Activated CD4-positive, alpha-beta T cell treated with anti-CD3 and anti-CD28 coated beads for 36 hours (primary cell): ENCODE measurements at regions not wholly inside any gene's neighbourhood (a gene's known extent, or its start where the extent isn't known, plus 50 kb on each side); places are given as distances from the start of the nearest gene placed in this dataset.

Source experiments
- ATAC-seq: fragments of 200-7000 bp; cut with Tn5 transposase; one replicate; pipeline ENCODE4 v1.10.0; 2021; ENCODE audit warnings: mild to moderate bottlenecking, moderate library complexity
- CTCF ChIA-PET: fragments of 350-600 bp; sonication (Branson Sonifier 250); formaldehyde crosslinking; loops from one replicate; lab custom pipeline; 2021; ENCODE audit warnings: antibody characterized with exemption; lab: Charles Lee
- POLR2A ChIA-PET: fragments of 350-600 bp; sonication (Branson Sonifier 250); formaldehyde crosslinking; loops from one replicate; lab custom pipeline; 2021; ENCODE audit warnings: antibody characterized with exemption, inconsistent platforms; lab: Charles Lee
- DNase-seq: peaks from one replicate; pipeline ENCODE4 v3.0.0-alpha.2; 2020
- H3K27ac Mint-ChIP-seq: one replicate; pipeline ENCODE4 v1.8.0; 2021; ENCODE audit warnings: mixed read lengths
- H3K27me3 Mint-ChIP-seq: one replicate; pipeline ENCODE4 v1.8.0; 2021; ENCODE audit warnings: mixed read lengths
- H3K36me3 Mint-ChIP-seq: one replicate; pipeline ENCODE4 v1.8.0; 2021; ENCODE audit warnings: low read depth, mixed read lengths
- H3K4me1 Mint-ChIP-seq: one replicate; pipeline ENCODE4 v1.8.0; 2021; ENCODE audit warnings: mixed read lengths
- H3K4me3 Mint-ChIP-seq: one replicate; pipeline ENCODE4 v1.8.0; 2021; ENCODE audit warnings: mild to moderate bottlenecking, moderate library complexity, mixed read lengths
- H3K9me3 Mint-ChIP-seq: one replicate; pipeline ENCODE4 v1.8.0; 2021; ENCODE audit warnings: low read depth, mixed read lengths
- intact Hi-C, 2 experiments: fragments of 100-400 bp; cut with DNase I in 1 of 2; cut with micrococcal nuclease in 1 of 2; formaldehyde crosslinking; loops; one replicate each; pipeline versions ENCODE4 v1.14.2 to v1.15.1; 2022 to 2024; cut with DNase I, micrococcal nuclease

- H3K4me3 Mint-ChIP-seq: no peak overlapping the region
- POLR2A ChIA-PET: no interaction called here
- peaks cover 2% of the 10 kb centered on the region for H3K27me3 Mint-ChIP-seq
- intact Hi-C loops: no loop called here
- CTCF ChIA-PET: no interaction called here
- H3K4me1 Mint-ChIP-seq: no peaks in the 10 kb centered on the region
- DNase-seq: no peak
- no peak overlapping the region for H3K27ac Mint-ChIP-seq
- no peaks in the 10 kb centered on the region for H3K36me3 Mint-ChIP-seq
- no peak for ATAC-seq
- H3K9me3 Mint-ChIP-seq: no peaks in the 10 kb centered on the region
Observed at GRCh38 chr10:21032587-21033319, 135.6 kb upstream of the NEBL start.

- ChIA-PET CTCF (no interaction called here), POLR2A (no interaction called here)
- Mint-ChIP-seq H3K36me3 (no peaks in the 10 kb centered on the region), H3K27me3 (peaks cover 2% of the 10 kb centered on the region), H3K4me1 (no peaks in the 10 kb centered on the region), H3K9me3 (no peaks in the 10 kb centered on the region), H3K27ac (no peak overlapping the region), H3K4me3 (no peak overlapping the region)
- intact Hi-C loops: no loop called here
- no peak for ATAC-seq
- no peak for DNase-seq
Observed at GRCh38 chr10:21031232-21031795, 134.2 kb upstream of the NEBL start.

- Mint-ChIP-seq H3K36me3 (no peaks in the 10 kb centered on the region), H3K27me3 (no peaks in the 10 kb centered on the region), H3K4me3 (no peak overlapping the region), H3K27ac (no peak overlapping the region), H3K9me3 (no peaks in the 10 kb centered on the region), H3K4me1 (no peaks in the 10 kb centered on the region)
- POLR2A ChIA-PET: no interaction called here
- ATAC-seq (no peak), DNase-seq (no peak)
- CTCF ChIA-PET: no interaction called here
- intact Hi-C loops: no loop called here
Observed at GRCh38 chr10:21030091-21030490, 133.0 kb upstream of the NEBL start.

GRCh38 chr10:21022821-21023220 lies 125.7 kb upstream of the NEBL start:
- peaks cover 3% of the 10 kb centered on the region for H3K9me3 Mint-ChIP-seq
- no peaks in the 10 kb centered on the region for H3K4me1 Mint-ChIP-seq
- ATAC-seq (no peak), DNase-seq (no peak)
- CTCF ChIA-PET: no interaction called here
- no peak overlapping the region for H3K27ac Mint-ChIP-seq
- POLR2A ChIA-PET: no interaction called here
- H3K27me3 Mint-ChIP-seq: peaks cover 2% of the 10 kb centered on the region
- H3K36me3 Mint-ChIP-seq: no peaks in the 10 kb centered on the region
- H3K4me3 Mint-ChIP-seq: no peak overlapping the region
- intact Hi-C loops: loop anchor here in 1 of 2 experiments (10.0 kb wide), 1 partner anchor 168 kb away; no protein-coding TSS in a partner anchor

GRCh38 chr10:21021843-21022594 lies 124.9 kb upstream of the NEBL start:
- intact Hi-C loops: loop anchor here in 1 of 2 experiments (10.0 kb wide), 1 partner anchor 167 kb away; no protein-coding TSS in a partner anchor
- peaks cover 2% of the 10 kb centered on the region for H3K27me3 Mint-ChIP-seq
- POLR2A ChIA-PET: no interaction called here
- H3K27ac Mint-ChIP-seq: no peak overlapping the region
- H3K4me1 Mint-ChIP-seq: no peaks in the 10 kb centered on the region
- peaks cover 3% of the 10 kb centered on the region for H3K9me3 Mint-ChIP-seq
- CTCF ChIA-PET: no interaction called here
- DNase-seq (no peak), ATAC-seq (no peak)
- no peak overlapping the region for H3K4me3 Mint-ChIP-seq
- no peaks in the 10 kb centered on the region for H3K36me3 Mint-ChIP-seq

GRCh38 chr10:21021231-21021630 lies 124.1 kb upstream of the NEBL start:
- ATAC-seq (no peak), DNase-seq (no peak)
- intact Hi-C loops: loop anchor here in 1 of 2 experiments (10.0 kb wide), 1 partner anchor 166 kb away; no protein-coding TSS in a partner anchor
- H3K27ac Mint-ChIP-seq: no peak overlapping the region
- peaks cover 2% of the 10 kb centered on the region for H3K27me3 Mint-ChIP-seq
- no peaks in the 10 kb centered on the region for H3K36me3 Mint-ChIP-seq
- no peaks in the 10 kb centered on the region for H3K4me1 Mint-ChIP-seq
- H3K4me3 Mint-ChIP-seq: no peak overlapping the region
- H3K9me3 Mint-ChIP-seq: peaks cover 3% of the 10 kb centered on the region
- ChIA-PET CTCF (interaction anchor here (1.1 kb wide), 2 partner anchors 9 to 12 kb away, joined by 3 read pairs; no protein-coding TSS in a partner anchor), POLR2A (no interaction called here)

GRCh38 chr10:21020545-21020944 lies 123.4 kb upstream of the NEBL start:
- peaks cover 2% of the 10 kb centered on the region for H3K27me3 Mint-ChIP-seq
- no peak overlapping the region for H3K4me3 Mint-ChIP-seq
- H3K4me1 Mint-ChIP-seq: no peaks in the 10 kb centered on the region
- H3K9me3 Mint-ChIP-seq: peaks cover 3% of the 10 kb centered on the region
- H3K27ac Mint-ChIP-seq: no peak overlapping the region
- ATAC-seq (no peak), DNase-seq (peak; percentile 69)
- H3K36me3 Mint-ChIP-seq: no peaks in the 10 kb centered on the region
- POLR2A ChIA-PET: no interaction called here
- intact Hi-C loops: loop anchor here in 1 of 2 experiments (10.0 kb wide), 1 partner anchor 166 kb away; no protein-coding TSS in a partner anchor
- CTCF ChIA-PET: interaction anchor here (1.1 kb wide), 2 partner anchors 8 to 12 kb away, joined by 3 read pairs; no protein-coding TSS in a partner anchor

GRCh38 chr10:21019436-21019835 lies 122.3 kb upstream of the NEBL start:
- Mint-ChIP-seq H3K27ac (no peak overlapping the region), H3K36me3 (no peaks in the 10 kb centered on the region), H3K27me3 (no peaks in the 10 kb centered on the region), H3K4me3 (no peak overlapping the region), H3K9me3 (peaks cover 3% of the 10 kb centered on the region), H3K4me1 (no peaks in the 10 kb centered on the region)
- POLR2A ChIA-PET: no interaction called here
- ATAC-seq (no peak), DNase-seq (no peak)
- intact Hi-C loops: no loop called here
- CTCF ChIA-PET: no interaction called here

- H3K27me3 Mint-ChIP-seq: peaks cover 2% of the 10 kb centered on the region
- no peaks in the 10 kb centered on the region for H3K36me3 Mint-ChIP-seq
- DNase-seq (peak; percentile 7), ATAC-seq (no peak)
- no peak overlapping the region for H3K4me3 Mint-ChIP-seq
- H3K27ac Mint-ChIP-seq: no peak overlapping the region
- H3K9me3 Mint-ChIP-seq: peaks cover 3% of the 10 kb centered on the region
- ChIA-PET POLR2A (no interaction called here), CTCF (no interaction called here)
- intact Hi-C loops: no loop called here
- H3K4me1 Mint-ChIP-seq: no peaks in the 10 kb centered on the region
Observed at GRCh38 chr10:21015851-21016250, 118.7 kb upstream of the NEBL start.

- Mint-ChIP-seq H3K4me3 (no peak overlapping the region), H3K36me3 (no peaks in the 10 kb centered on the region), H3K9me3 (no peaks in the 10 kb centered on the region), H3K27ac (no peak overlapping the region), H3K27me3 (peaks cover 4% of the 10 kb centered on the region), H3K4me1 (no peaks in the 10 kb centered on the region)
- intact Hi-C loops: no loop called here
- CTCF ChIA-PET: no interaction called here
- DNase-seq (no peak), ATAC-seq (no peak)
- POLR2A ChIA-PET: no interaction called here
Observed at GRCh38 chr10:21014141-21014540, 117.0 kb upstream of the NEBL start.

GRCh38 chr10:21011433-21012018 lies 114.4 kb upstream of the NEBL start:
- no peak for DNase-seq
- Mint-ChIP-seq H3K4me3 (no peak overlapping the region), H3K27me3 (peaks cover 4% of the 10 kb centered on the region), H3K36me3 (no peaks in the 10 kb centered on the region), H3K27ac (no peak overlapping the region), H3K4me1 (no peaks in the 10 kb centered on the region), H3K9me3 (no peaks in the 10 kb centered on the region)
- CTCF ChIA-PET: no interaction called here
- intact Hi-C loops: no loop called here
- ATAC-seq: no peak
- POLR2A ChIA-PET: interaction anchor here (0.6 kb wide), 1 partner anchor 942 kb away, joined by 3 read pairs; no protein-coding TSS in a partner anchor
